Loucy (cell line): ENCODE measurements at regions not wholly inside any gene's neighbourhood (a gene's known extent, or its start where the extent isn't known, plus 50 kb on each side); places are given as distances from the start of the nearest gene placed in this dataset.

Experiments used
- CTCF ChIP-seq: fragments of 200-600 bp; sonication (generic); conservative IDR thresholded peaks from 2 replicates; pipeline ENCODE4 v1.5.1; 2014; ENCODE audit warnings: mild to moderate bottlenecking, antibody characterized with exemption, low read length
- EZH2phosphoT487 ChIP-seq: fragments of 200-600 bp; IDR thresholded peaks from 2 replicates; pipeline ENCODE4 v1.6.1; 2018; ENCODE audit warnings: antibody characterized with exemption, mild to moderate bottlenecking, moderate library complexity, borderline replicate concordance

GRCh38 chr13:90884066-90884465 is 463.4 kb upstream of the MIR17HG start:
- TF ChIP-seq CTCF (no peak), EZH2phosphoT487 (no peak)
